MM.1S (cell line): ENCODE measurements at regions not wholly inside any gene's neighbourhood (a gene's known extent, or its start where the extent isn't known, plus 50 kb on each side); places are given as distances from the start of the nearest gene placed in this dataset.

Source experiments
- DNase-seq: peaks from one replicate; pipeline ENCODE4 v3.0.0-alpha.2; 2015
- H2AFZ ChIP-seq: fragments of 300-600 bp; sonication (generic); 2 replicates; pipeline ENCODE4 v1.6.0; 2016; ENCODE audit warnings: antibody characterized with exemption, low read length
- H3F3A ChIP-seq: fragments of 300-600 bp; sonication (generic); 2 replicates; pipeline ENCODE4 v1.6.1; 2016; ENCODE audit warnings: mild to moderate bottlenecking, antibody characterized with exemption, low read length, moderate library complexity, mixed read lengths; ENCODE audit not compliant: insufficient read depth
- H3K27ac ChIP-seq: fragments of 300-600 bp; sonication (generic); 2 replicates; pipeline ENCODE4 v1.5.1; 2016; ENCODE audit warnings: mild to moderate bottlenecking, low read length
- H3K27me3 ChIP-seq: fragments of 300-600 bp; sonication (generic); replicated peaks from 2 replicates; pipeline ENCODE4 v1.6.0; 2016; ENCODE audit warnings: low read length; ENCODE audit not compliant: insufficient read depth
- H3K36me3 ChIP-seq: fragments of 300-600 bp; sonication (generic); replicated peaks from 2 replicates; pipeline ENCODE4 v1.6.1; 2016; ENCODE audit warnings: mild to moderate bottlenecking, low read length, mixed read lengths; ENCODE audit not compliant: insufficient read depth
- H3K4me1 ChIP-seq: fragments of 300-600 bp; sonication (generic); 2 replicates; pipeline ENCODE4 v1.6.1; 2016; ENCODE audit warnings: low read length, mixed read lengths
- H3K4me2 ChIP-seq: fragments of 300-600 bp; sonication (generic); 2 replicates; pipeline ENCODE4 v1.6.0; 2016; ENCODE audit warnings: low read depth, low read length
- H3K4me3 ChIP-seq: fragments of 300-600 bp; sonication (generic); 2 replicates; pipeline ENCODE4 v1.5.1; 2016; ENCODE audit warnings: low read length, mixed read lengths
- H3K79me2 ChIP-seq: fragments of 300-600 bp; sonication (generic); 2 replicates; pipeline ENCODE4 v1.6.1; 2016; ENCODE audit warnings: mixed run types, low read length, mixed read lengths
- H3K9ac ChIP-seq: fragments of 300-600 bp; sonication (generic); 2 replicates; pipeline ENCODE4 v1.6.1; 2016; ENCODE audit warnings: low read length, mixed read lengths
- H3K9me2 ChIP-seq: fragments of 300-600 bp; sonication (generic); replicated peaks from 2 replicates; pipeline ENCODE4 v1.6.1; 2016; ENCODE audit warnings: mild to moderate bottlenecking, low read length, mixed read lengths; ENCODE audit not compliant: insufficient read depth
- H3K9me3 ChIP-seq: fragments of 300-600 bp; sonication (generic); replicated peaks from 2 replicates; pipeline ENCODE4 v1.6.1; 2016; ENCODE audit warnings: mild to moderate bottlenecking, low read length, mixed read lengths; ENCODE audit not compliant: insufficient read depth
- H4K20me1 ChIP-seq: fragments of 300-600 bp; sonication (generic); 2 replicates; pipeline ENCODE4 v1.6.1; 2016; ENCODE audit warnings: mild to moderate bottlenecking, low read length, moderate library complexity, mixed read lengths; ENCODE audit not compliant: insufficient read depth
- CTCF ChIP-seq: fragments of 300-600 bp; sonication (generic); IDR thresholded peaks from 2 replicates; pipeline ENCODE4 v1.5.1; 2016; ENCODE audit warnings: antibody characterized with exemption, low read length, mixed read lengths
- EZH2 ChIP-seq: fragments of 300-600 bp; sonication (generic); optimal IDR thresholded peaks from 2 replicates; pipeline ENCODE3; 2017; ENCODE audit warnings: low read depth, mild to moderate bottlenecking, antibody characterized with exemption, low read length, mixed read lengths
- EZH2phosphoT487 ChIP-seq: fragments of 300-600 bp; sonication (generic); IDR thresholded peaks from 2 replicates; pipeline ENCODE4 v1.6.1; 2018; ENCODE audit warnings: antibody characterized with exemption, low read length

GRCh38 chr5:68087866-68088265, 127.7 kb upstream of the PIK3R1 start:
- Histone ChIP-seq H3K27ac (no peak overlapping the region), H3K36me3 (no peaks in the 10 kb centered on the region), H3K9me2 (no peaks in the 10 kb centered on the region), H3K9ac (no peak overlapping the region), H3K4me1 (no peaks in the 10 kb centered on the region), H2AFZ (no peak overlapping the region), H3K79me2 (no peaks in the 10 kb centered on the region), H3F3A (no peaks in the 10 kb centered on the region), H4K20me1 (no peaks in the 10 kb centered on the region), H3K27me3 (no peaks in the 10 kb centered on the region), H3K9me3 (no peaks in the 10 kb centered on the region), H3K4me3 (no peak overlapping the region), H3K4me2 (no peak overlapping the region)
- TF ChIP-seq EZH2phosphoT487 (no peak), EZH2 (no peak), CTCF (no peak)
- DNase-seq = no peak

- Histone ChIP-seq H4K20me1 (no peaks in the 10 kb centered on the region), H3F3A (no peaks in the 10 kb centered on the region), H3K27me3 (no peaks in the 10 kb centered on the region), H3K27ac (no peak overlapping the region), H3K9ac (no peak overlapping the region), H3K4me1 (no peaks in the 10 kb centered on the region), H3K9me2 (no peaks in the 10 kb centered on the region), H3K4me3 (no peak overlapping the region), H3K79me2 (no peaks in the 10 kb centered on the region), H2AFZ (no peak overlapping the region), H3K9me3 (no peaks in the 10 kb centered on the region), H3K36me3 (no peaks in the 10 kb centered on the region), H3K4me2 (no peak overlapping the region)
- DNase-seq = no peak
- TF ChIP-seq EZH2phosphoT487 (no peak), EZH2 (no peak), CTCF (no peak)
Observed at GRCh38 chr5:68086857-68087256, 128.7 kb upstream of the PIK3R1 start.

GRCh38 chr5:68086439-68086838, 129.1 kb upstream of the PIK3R1 start:
- Histone ChIP-seq H2AFZ (no peak overlapping the region), H3K9ac (no peak overlapping the region), H3K4me2 (no peak overlapping the region), H3K4me3 (no peak overlapping the region), H3K4me1 (no peaks in the 10 kb centered on the region), H3K79me2 (no peaks in the 10 kb centered on the region), H3K9me2 (no peaks in the 10 kb centered on the region), H3K27me3 (no peaks in the 10 kb centered on the region), H3K9me3 (no peaks in the 10 kb centered on the region), H3K27ac (no peak overlapping the region), H3F3A (no peaks in the 10 kb centered on the region), H3K36me3 (no peaks in the 10 kb centered on the region), H4K20me1 (no peaks in the 10 kb centered on the region)
- no peak for DNase-seq
- no peak for TF ChIP-seq EZH2phosphoT487
- TF ChIP-seq CTCF = no peak
- TF ChIP-seq EZH2 = no peak
